OCI-LY7 (cell line): ENCODE measurements at regions not wholly inside any gene's neighbourhood (a gene's known extent, or its start where the extent isn't known, plus 50 kb on each side); places are given as distances from the start of the nearest gene placed in this dataset.

ENCODE experiments used
- EZH2phosphoT487 ChIP-seq: fragments of 200-600 bp; sonication (generic); IDR thresholded peaks from 2 replicates; pipeline ENCODE4 v1.6.1; 2018; ENCODE audit warnings: low read depth, borderline replicate concordance, mild to moderate bottlenecking, mixed run types, antibody characterized with exemption, low read length, moderate library complexity, mixed read lengths
- TF ChIP-seq, protein P1 (sequence below): fragments of 200-600 bp; sonication (generic); conservative IDR thresholded peaks from 2 replicates; pipeline ENCODE4 v1.5.1; 2014; ENCODE audit warnings: mild to moderate bottlenecking, antibody characterized with exemption, low read length, moderate library complexity, mixed read lengths

- TF ChIP-seq, protein P1, sequence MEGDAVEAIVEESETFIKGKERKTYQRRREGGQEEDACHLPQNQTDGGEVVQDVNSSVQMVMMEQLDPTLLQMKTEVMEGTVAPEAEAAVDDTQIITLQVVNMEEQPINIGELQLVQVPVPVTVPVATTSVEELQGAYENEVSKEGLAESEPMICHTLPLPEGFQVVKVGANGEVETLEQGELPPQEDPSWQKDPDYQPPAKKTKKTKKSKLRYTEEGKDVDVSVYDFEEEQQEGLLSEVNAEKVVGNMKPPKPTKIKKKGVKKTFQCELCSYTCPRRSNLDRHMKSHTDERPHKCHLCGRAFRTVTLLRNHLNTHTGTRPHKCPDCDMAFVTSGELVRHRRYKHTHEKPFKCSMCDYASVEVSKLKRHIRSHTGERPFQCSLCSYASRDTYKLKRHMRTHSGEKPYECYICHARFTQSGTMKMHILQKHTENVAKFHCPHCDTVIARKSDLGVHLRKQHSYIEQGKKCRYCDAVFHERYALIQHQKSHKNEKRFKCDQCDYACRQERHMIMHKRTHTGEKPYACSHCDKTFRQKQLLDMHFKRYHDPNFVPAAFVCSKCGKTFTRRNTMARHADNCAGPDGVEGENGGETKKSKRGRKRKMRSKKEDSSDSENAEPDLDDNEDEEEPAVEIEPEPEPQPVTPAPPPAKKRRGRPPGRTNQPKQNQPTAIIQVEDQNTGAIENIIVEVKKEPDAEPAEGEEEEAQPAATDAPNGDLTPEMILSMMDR = no peak
- TF ChIP-seq EZH2phosphoT487 = no peak
Measured at GRCh38 chr4:160265014-160265413, 1162.1 kb downstream of the RAPGEF2 start.
